Limb (tissue), 2 donors: ENCODE measurements at regions not wholly inside any gene's neighbourhood (a gene's known extent, or its start where the extent isn't known, plus 50 kb on each side); places are given as distances from the start of the nearest gene placed in this dataset.

Experiments used
- DNase-seq, 2 donors: peaks; one replicate each; pipeline ENCODE4 v3.0.0-alpha.2; 2016; ENCODE audit errors: extremely low spot score in 2 of 2

GRCh38 chr5:93165559-93165958 is 415.5 kb downstream of the NR2F1-AS1 start:
- DNase-seq: no peak

DNA sequence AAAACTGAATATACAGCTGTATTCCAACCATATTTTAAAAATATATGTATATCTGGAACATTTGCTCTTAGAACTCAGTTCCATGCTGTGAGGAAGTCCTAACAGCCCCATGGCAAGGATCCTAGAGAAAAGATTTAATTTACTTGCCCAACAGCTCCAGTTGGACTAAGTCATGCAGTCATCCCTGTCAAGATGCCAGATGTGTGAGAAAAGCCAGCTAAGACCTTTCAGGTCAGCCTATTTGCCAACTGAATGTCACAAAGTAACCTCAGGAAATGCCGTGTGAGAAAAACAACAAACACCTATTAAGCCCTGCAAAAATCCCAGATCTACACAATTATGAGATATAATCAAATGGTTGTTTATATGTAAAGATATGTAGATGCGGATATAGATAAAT is 416.3 kb downstream of the NR2F1-AS1 start:
- DNase-seq: no peak

- peak in 1 of 2 donors; percentile 38 for DNase-seq
These were observed 417.9 kb downstream of the NR2F1-AS1 start for GRCh38 chr5:93163010-93163663.

GRCh38 chr5:93161661-93162654 is 419.1 kb downstream of the NR2F1-AS1 start:
- no peak for DNase-seq

DNA sequence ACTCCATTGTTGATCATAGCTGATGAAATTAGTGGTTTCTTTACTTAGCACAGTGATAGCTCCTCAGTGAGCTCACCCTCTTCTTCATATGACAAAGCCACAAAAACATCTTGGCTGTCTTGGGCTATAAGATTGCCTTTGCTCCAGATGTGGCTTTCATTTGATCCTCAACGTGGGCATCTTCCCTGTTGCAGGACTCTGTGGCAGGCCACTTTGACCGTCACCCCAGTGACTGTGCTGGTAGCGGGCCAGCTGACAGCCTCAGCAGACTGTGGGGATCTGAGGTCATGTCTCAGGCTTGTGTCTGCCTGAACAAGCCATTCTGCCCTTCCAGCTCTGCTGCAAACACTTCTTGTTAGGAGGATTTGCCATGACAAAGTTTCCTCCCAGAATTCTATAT is 422.2 kb downstream of the NR2F1-AS1 start:
- DNase-seq: no peak

DNA sequence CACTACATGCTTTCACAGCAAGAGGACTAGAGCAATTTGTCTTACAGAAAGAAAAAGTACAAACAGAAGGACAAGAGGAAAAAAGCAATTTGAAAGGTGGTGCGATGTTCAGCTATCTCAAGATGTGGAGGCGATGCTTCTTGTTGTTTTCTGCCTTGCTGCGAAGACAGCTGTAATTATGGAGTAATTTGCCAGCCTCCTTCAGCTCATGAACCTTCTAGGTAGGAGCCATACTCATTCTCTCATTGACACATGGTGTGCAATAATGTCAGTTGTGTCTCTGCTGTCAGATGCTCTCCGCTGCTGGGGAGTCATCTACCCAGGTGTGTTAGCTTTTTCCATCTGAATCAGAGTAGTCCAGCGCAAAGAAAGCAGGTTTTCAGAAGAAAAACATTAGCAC is 424.5 kb downstream of the NR2F1-AS1 start:
- no peak for DNase-seq

GRCh38 chr5:93154535-93154934 is 426.5 kb downstream of the NR2F1-AS1 start:
- DNase-seq: no peak

- no peak for DNase-seq
These were observed 427.6 kb downstream of the NR2F1-AS1 start for GRCh38 chr5:93153461-93153860.

DNA sequence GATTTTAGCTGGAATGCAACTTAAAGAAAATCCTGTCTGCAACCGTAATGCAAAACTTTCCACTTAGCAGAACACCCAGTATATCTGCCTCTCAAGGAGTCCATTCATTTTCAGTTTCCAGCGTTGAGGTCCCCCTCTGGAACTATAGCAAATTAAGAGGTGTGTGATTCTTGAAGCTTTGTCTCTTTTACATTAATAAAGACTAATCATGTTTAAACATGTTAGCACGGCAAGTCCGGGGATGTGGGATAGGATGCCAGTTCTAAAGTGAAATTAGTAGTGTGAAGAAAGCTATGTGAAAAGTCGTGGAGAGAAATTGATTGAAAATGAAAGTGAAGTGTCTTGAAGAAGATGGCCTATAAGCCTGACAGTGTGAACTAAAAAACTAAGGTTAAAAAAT is 429.1 kb downstream of the NR2F1-AS1 start:
- DNase-seq: no peak

GRCh38 chr5:93151121-93151520 is 429.9 kb downstream of the NR2F1-AS1 start:
- no peak for DNase-seq

- no peak for DNase-seq
These were observed 430.6 kb downstream of the NR2F1-AS1 start for GRCh38 chr5:93150311-93151012.

DNA sequence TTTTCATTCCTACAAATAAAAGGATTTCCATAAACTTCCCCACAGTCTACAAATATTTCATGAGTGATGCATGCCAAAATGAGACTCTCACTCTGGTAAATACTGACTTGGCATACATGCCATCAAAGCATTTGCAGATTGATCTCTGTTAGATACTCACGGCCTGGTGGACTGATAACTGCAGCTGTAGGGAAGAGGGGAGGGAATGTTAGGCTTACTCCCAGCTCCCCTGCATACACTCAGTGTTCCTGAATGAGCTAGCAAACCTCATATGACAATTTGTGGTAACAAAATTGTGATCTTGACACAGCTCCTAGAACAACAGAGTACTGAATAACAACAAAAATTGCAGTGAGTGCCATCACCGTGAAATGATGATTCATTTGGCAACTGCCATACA is 435.3 kb downstream of the NR2F1-AS1 start:
- DNase-seq: no peak

DNA sequence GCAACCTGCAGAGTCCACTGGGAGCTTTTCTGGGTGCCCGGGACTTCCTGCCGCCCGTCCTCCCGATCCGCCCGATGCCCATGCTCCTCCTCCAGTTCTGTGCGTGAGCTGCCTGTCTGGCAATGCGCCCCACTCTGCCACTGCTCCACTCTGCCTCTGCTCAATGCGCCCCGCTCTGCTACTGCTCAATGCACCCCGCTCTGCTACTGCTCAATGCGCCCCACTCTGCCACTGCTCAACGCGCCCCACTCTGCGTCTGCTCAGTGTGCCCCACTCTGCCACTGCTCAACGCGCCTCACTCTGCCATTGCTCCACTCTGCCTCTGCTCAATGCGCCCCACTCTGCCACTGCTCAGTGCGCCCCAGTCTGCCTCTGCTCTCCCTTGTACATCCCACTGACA is 436.0 kb downstream of the NR2F1-AS1 start:
- DNase-seq: no peak

GRCh38 chr5:93141969-93142368 is 439.1 kb downstream of the NR2F1-AS1 start:
- DNase-seq: no peak

- DNase-seq: peak in 1 of 2 donors; percentile 26
These were observed 450.2 kb downstream of the NR2F1-AS1 start for GRCh38 chr5:93130624-93131490.

DNA sequence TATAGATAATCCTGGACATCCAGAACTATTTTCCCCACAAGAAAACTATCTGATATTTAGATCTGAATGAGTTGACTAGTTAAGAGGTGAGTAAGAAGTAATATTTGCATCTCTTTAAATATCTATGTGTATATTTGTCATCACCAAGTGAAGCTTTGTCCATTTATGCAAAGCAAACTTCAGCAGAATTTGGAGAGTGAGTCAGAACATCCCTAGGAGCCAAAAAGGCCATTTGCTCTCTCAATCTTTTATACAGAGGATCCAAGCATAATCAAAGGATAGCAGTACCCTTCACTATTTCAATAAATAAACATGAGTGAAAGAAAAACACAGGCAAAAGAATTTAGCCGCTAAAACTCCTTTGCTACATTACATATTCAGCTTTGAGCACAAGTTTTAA is 454.4 kb downstream of the NR2F1-AS1 start:
- no peak for DNase-seq

- no peak for DNase-seq
These were observed 457.9 kb downstream of the NR2F1-AS1 start for GRCh38 chr5:93123127-93123526.

- DNase-seq: no peak
These were observed 458.6 kb downstream of the NR2F1-AS1 start for GRCh38 chr5:93122446-93122845.

- no peak for DNase-seq
These were observed 460.2 kb downstream of the NR2F1-AS1 start for GRCh38 chr5:93120771-93121170.

DNA sequence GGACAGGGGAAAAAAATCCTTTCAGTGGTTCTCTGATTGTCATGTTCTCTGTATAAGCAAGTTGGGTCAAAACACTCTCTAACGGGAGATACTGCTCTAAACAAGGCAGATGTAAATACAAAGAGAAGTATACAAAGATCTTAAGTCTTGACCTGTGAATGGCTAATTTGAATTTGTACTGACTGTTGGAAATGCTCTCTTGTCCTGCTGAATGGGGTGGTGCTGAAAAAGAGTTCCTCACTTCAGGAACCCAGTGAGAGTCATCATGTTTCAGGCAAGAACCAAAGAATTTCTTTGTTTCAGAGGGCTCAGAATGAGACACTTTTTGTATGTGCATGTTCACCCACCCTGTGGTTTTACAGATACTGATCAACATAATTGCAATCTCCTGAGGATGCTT is 461.0 kb downstream of the NR2F1-AS1 start:
- DNase-seq: no peak
